ENCODE measurements at regions not wholly inside any gene's neighbourhood (a gene's known extent, or its start where the extent isn't known, plus 50 kb on each side); places are given as distances from the start of the nearest gene placed in this dataset.

- ATAC-seq (no peak), DNase-seq (no peak)
- Mint-ChIP-seq H3K9me3 (peaks cover 7 to 11% of the 10 kb centered on the region in 2 donors), H3K27ac (peak overlapping the region in 1 of 2 donors; percentile 62), H3K4me3 (peak overlapping the region in 1 of 2 donors; percentile 16), H3K4me1 (peaks cover 64% of the 10 kb centered on the region), H3K27me3 (no peaks in the 10 kb centered on the region)
Measured at GRCh38 chr1:234924450-234925355, 203.9 kb downstream of the TOMM20 start.

GRCh38 chr1:234923626-234924025 is 205.0 kb downstream of the TOMM20 start:
- no peak for DNase-seq
- ATAC-seq, result no peak
- Mint-ChIP-seq H3K4me1 (peaks cover 60% of the 10 kb centered on the region), H3K4me3 (no peak overlapping the region), H3K9me3 (peaks cover 7 to 11% of the 10 kb centered on the region in 2 donors), H3K27me3 (no peaks in the 10 kb centered on the region), H3K27ac (no peak overlapping the region)

- H3K4me3 Mint-ChIP-seq, result no peak overlapping the region
- peaks cover 7 to 11% of the 10 kb centered on the region in 2 donors for H3K9me3 Mint-ChIP-seq
- H3K27ac Mint-ChIP-seq, result no peak overlapping the region
- no peaks in the 10 kb centered on the region for H3K27me3 Mint-ChIP-seq
- DNase-seq (no peak), ATAC-seq (no peak)
- peaks cover 54% of the 10 kb centered on the region for H3K4me1 Mint-ChIP-seq
Measured at GRCh38 chr1:234922987-234923386, 205.7 kb downstream of the TOMM20 start.

- Mint-ChIP-seq H3K27me3 (no peaks in the 10 kb centered on the region), H3K9me3 (peaks cover 7 to 11% of the 10 kb centered on the region in 2 donors), H3K4me1 (peaks cover 45% of the 10 kb centered on the region), H3K27ac (no peak overlapping the region), H3K4me3 (no peak overlapping the region)
- DNase-seq, result no peak
- ATAC-seq, result no peak
Measured at GRCh38 chr1:234921266-234922062, 207.2 kb downstream of the TOMM20 start.

GRCh38 chr1:234920843-234921140 is 207.8 kb downstream of the TOMM20 start:
- peaks cover 7 to 11% of the 10 kb centered on the region in 2 donors for H3K9me3 Mint-ChIP-seq
- H3K4me1 Mint-ChIP-seq, result peaks cover 38% of the 10 kb centered on the region
- ATAC-seq (no peak), DNase-seq (no peak)
- no peak overlapping the region for H3K27ac Mint-ChIP-seq
- no peak overlapping the region for H3K4me3 Mint-ChIP-seq
- H3K27me3 Mint-ChIP-seq, result no peaks in the 10 kb centered on the region

GRCh38 chr1:234920136-234920842 is 208.3 kb downstream of the TOMM20 start:
- DNase-seq (no peak), ATAC-seq (no peak)
- H3K27me3 Mint-ChIP-seq, result no peaks in the 10 kb centered on the region
- peaks cover 7 to 11% of the 10 kb centered on the region in 2 donors for H3K9me3 Mint-ChIP-seq
- no peak overlapping the region for H3K27ac Mint-ChIP-seq
- H3K4me1 Mint-ChIP-seq, result peaks cover 36% of the 10 kb centered on the region
- H3K4me3 Mint-ChIP-seq, result no peak overlapping the region

- Mint-ChIP-seq H3K4me3 (no peak overlapping the region), H3K4me1 (peaks cover 31% of the 10 kb centered on the region), H3K27me3 (no peaks in the 10 kb centered on the region), H3K27ac (peak overlapping the region in 1 of 2 donors; percentile 30), H3K9me3 (peaks cover 7 to 10% of the 10 kb centered on the region in 2 donors)
- ATAC-seq, result no peak
- DNase-seq, result no peak
Measured at GRCh38 chr1:234918961-234919761, 209.5 kb downstream of the TOMM20 start.

GRCh38 chr1:234918181-234918841 is 210.3 kb downstream of the TOMM20 start:
- no peaks in the 10 kb centered on the region for H3K27me3 Mint-ChIP-seq
- H3K4me3 Mint-ChIP-seq, result no peak overlapping the region
- DNase-seq, result no peak
- ATAC-seq, result no peak
- H3K4me1 Mint-ChIP-seq, result peaks cover 31% of the 10 kb centered on the region
- H3K27ac Mint-ChIP-seq, result no peak overlapping the region
- peaks cover 0 to 3% of the 10 kb centered on the region in 2 donors for H3K9me3 Mint-ChIP-seq

- H3K27ac Mint-ChIP-seq, result peak overlapping the region in 1 of 2 donors; percentile 87
- no peak overlapping the region for H3K4me3 Mint-ChIP-seq
- DNase-seq (no peak), ATAC-seq (no peak)
- H3K4me1 Mint-ChIP-seq, result peaks cover 34% of the 10 kb centered on the region
- no peaks in the 10 kb centered on the region for H3K27me3 Mint-ChIP-seq
- no peaks in the 10 kb centered on the region for H3K9me3 Mint-ChIP-seq
Measured at GRCh38 chr1:234917495-234918180, 211.0 kb downstream of the TOMM20 start.

- H3K27me3 Mint-ChIP-seq, result no peaks in the 10 kb centered on the region
- peak overlapping the region in 1 of 2 donors; percentile 71 for H3K27ac Mint-ChIP-seq
- DNase-seq, result no peak
- ATAC-seq, result peak; percentile 37
- H3K4me1 Mint-ChIP-seq, result peaks cover 42% of the 10 kb centered on the region
- H3K9me3 Mint-ChIP-seq, result no peaks in the 10 kb centered on the region
- no peak overlapping the region for H3K4me3 Mint-ChIP-seq
Measured at GRCh38 chr1:234916840-234917239, 211.8 kb downstream of the TOMM20 start.

- ATAC-seq (no peak), DNase-seq (no peak)
- Mint-ChIP-seq H3K4me3 (no peak overlapping the region), H3K27me3 (no peaks in the 10 kb centered on the region), H3K9me3 (no peaks in the 10 kb centered on the region), H3K27ac (no peak overlapping the region), H3K4me1 (peaks cover 50% of the 10 kb centered on the region)
Measured at GRCh38 chr1:234915924-234916675, 212.5 kb downstream of the TOMM20 start.

- Mint-ChIP-seq H3K9me3 (no peaks in the 10 kb centered on the region), H3K4me1 (peaks cover 52% of the 10 kb centered on the region), H3K27me3 (no peaks in the 10 kb centered on the region), H3K4me3 (no peak overlapping the region), H3K27ac (peak overlapping the region in 1 of 2 donors; percentile 4)
- ATAC-seq, result no peak
- DNase-seq, result no peak
Measured at GRCh38 chr1:234914606-234915290, 213.9 kb downstream of the TOMM20 start.

- no peak overlapping the region for H3K4me3 Mint-ChIP-seq
- H3K27me3 Mint-ChIP-seq, result no peaks in the 10 kb centered on the region
- H3K9me3 Mint-ChIP-seq, result no peaks in the 10 kb centered on the region
- H3K27ac Mint-ChIP-seq, result peak overlapping the region in 1 of 2 donors; percentile 33
- DNase-seq (no peak), ATAC-seq (no peak)
- H3K4me1 Mint-ChIP-seq, result peaks cover 48% of the 10 kb centered on the region
Measured at GRCh38 chr1:234913771-234914170, 214.9 kb downstream of the TOMM20 start.

Measured in stimulated activated naive CD8-positive, alpha-beta T cell treated with anti-CD3 and anti-CD28 coated beads, Interleukin-15, amount 100 ng/mL, for 72 hours (primary cell).